Activated B cell treated with CpG ODN at 0.5 μM for 24 hours (primary cell): ENCODE measurements at regions not wholly inside any gene's neighbourhood (a gene's known extent, or its start where the extent isn't known, plus 50 kb on each side); places are given as distances from the start of the nearest gene placed in this dataset.

Source experiments
- ATAC-seq: fragments of 200-7000 bp; cut with Tn5 transposase; one replicate; pipeline ENCODE4 v1.10.0; 2021; ENCODE audit warnings: low read depth, mild to moderate bottlenecking, moderate library complexity
- CTCF ChIA-PET: fragments of 350-600 bp; sonication (Branson Sonifier 250); formaldehyde crosslinking; loops from one replicate; lab custom pipeline; 2021; ENCODE audit warnings: antibody characterized with exemption; lab: Charles Lee
- POLR2A ChIA-PET: fragments of 350-600 bp; sonication (Branson Sonifier 250); formaldehyde crosslinking; loops from one replicate; lab custom pipeline; 2021; ENCODE audit warnings: antibody characterized with exemption; lab: Charles Lee
- DNase-seq: peaks from one replicate; pipeline ENCODE4 v3.0.0; 2022
- H3K27ac Mint-ChIP-seq: one replicate; pipeline ENCODE4 v1.8.0; 2020; ENCODE audit warnings: mixed read lengths
- H3K27me3 Mint-ChIP-seq: one replicate; pipeline ENCODE4 v1.8.0; 2021; ENCODE audit warnings: mixed read lengths
- H3K36me3 Mint-ChIP-seq: one replicate; pipeline ENCODE4 v1.8.0; 2021; ENCODE audit warnings: low read depth, mixed read lengths
- H3K4me1 Mint-ChIP-seq: one replicate; pipeline ENCODE4 v1.8.0; 2021; ENCODE audit warnings: mixed read lengths
- H3K4me3 Mint-ChIP-seq: one replicate; pipeline ENCODE4 v1.8.0; 2020; ENCODE audit warnings: mild to moderate bottlenecking, mixed read lengths
- H3K9me3 Mint-ChIP-seq: one replicate; pipeline ENCODE4 v1.8.0; 2020; ENCODE audit warnings: mixed read lengths
- CTCF ChIP-seq: fragments of 200-600 bp; IDR thresholded peaks from one replicate; pipeline ENCODE4 v1.8.0; 2022; ENCODE audit warnings: antibody characterized with exemption, mild to moderate bottlenecking
- intact Hi-C: fragments of 100-400 bp; cut with micrococcal nuclease; formaldehyde crosslinking; loops from one replicate; pipeline ENCODE4 v1.15.1; 2024

GRCh38 chr2:221657806-221658205 lies 85.7 kb upstream of the EPHA4 start:
- ChIA-PET CTCF (no interaction called here), POLR2A (no interaction called here)
- Mint-ChIP-seq H3K9me3 (no peaks in the 10 kb centered on the region), H3K4me3 (no peak overlapping the region), H3K36me3 (no peaks in the 10 kb centered on the region), H3K4me1 (no peaks in the 10 kb centered on the region), H3K27me3 (no peaks in the 10 kb centered on the region), H3K27ac (no peak overlapping the region)
- no peak for TF ChIP-seq CTCF
- ATAC-seq (no peak), DNase-seq (no peak)
- intact Hi-C loops = no loop called here

- H3K27ac Mint-ChIP-seq = no peak overlapping the region
- TF ChIP-seq CTCF = no peak
- ATAC-seq = no peak
- no peaks in the 10 kb centered on the region for H3K9me3 Mint-ChIP-seq
- no peak for DNase-seq
- intact Hi-C loops = no loop called here
- ChIA-PET CTCF (no interaction called here), POLR2A (no interaction called here)
- no peak overlapping the region for H3K4me3 Mint-ChIP-seq
- H3K36me3 Mint-ChIP-seq = no peaks in the 10 kb centered on the region
- H3K27me3 Mint-ChIP-seq = no peaks in the 10 kb centered on the region
- no peaks in the 10 kb centered on the region for H3K4me1 Mint-ChIP-seq
These were observed 83.2 kb upstream of the EPHA4 start for GRCh38 chr2:221655300-221655699.

- CTCF ChIA-PET = no interaction called here
- Mint-ChIP-seq H3K4me1 (no peaks in the 10 kb centered on the region), H3K27me3 (no peaks in the 10 kb centered on the region), H3K36me3 (no peaks in the 10 kb centered on the region), H3K27ac (no peak overlapping the region), H3K9me3 (no peaks in the 10 kb centered on the region), H3K4me3 (no peak overlapping the region)
- POLR2A ChIA-PET = no interaction called here
- no peak for DNase-seq
- TF ChIP-seq CTCF = no peak
- intact Hi-C loops = no loop called here
- ATAC-seq = no peak
These were observed 81.1 kb upstream of the EPHA4 start for GRCh38 chr2:221653182-221653581.

- Mint-ChIP-seq H3K9me3 (peaks cover 3% of the 10 kb centered on the region), H3K4me1 (no peaks in the 10 kb centered on the region), H3K4me3 (no peak overlapping the region), H3K27ac (no peak overlapping the region), H3K27me3 (no peaks in the 10 kb centered on the region), H3K36me3 (no peaks in the 10 kb centered on the region)
- no peak for TF ChIP-seq CTCF
- DNase-seq (no peak), ATAC-seq (no peak)
- ChIA-PET POLR2A (no interaction called here), CTCF (no interaction called here)
- intact Hi-C loops = no loop called here
These were observed 77.1 kb upstream of the EPHA4 start for GRCh38 chr2:221649051-221649775.

- no peak for TF ChIP-seq CTCF
- ChIA-PET POLR2A (no interaction called here), CTCF (no interaction called here)
- Mint-ChIP-seq H3K9me3 (peaks cover 8% of the 10 kb centered on the region), H3K4me1 (no peaks in the 10 kb centered on the region), H3K27me3 (no peaks in the 10 kb centered on the region), H3K27ac (no peak overlapping the region), H3K36me3 (no peaks in the 10 kb centered on the region), H3K4me3 (no peak overlapping the region)
- DNase-seq = no peak
- intact Hi-C loops = no loop called here
- no peak for ATAC-seq
These were observed 70.3 kb upstream of the EPHA4 start for GRCh38 chr2:221642447-221642846.
